Trophoblast cell (in vitro differentiated cells and primary cell): ENCODE measurements at regions not wholly inside any gene's neighbourhood (a gene's known extent, or its start where the extent isn't known, plus 50 kb on each side); places are given as distances from the start of the nearest gene placed in this dataset.

Source experiments
- DNase-seq, 2 donors: peaks; one replicate each; pipeline ENCODE4 v3.0.0-alpha.2; 2016
- H2AFZ ChIP-seq: 2 replicates; pipeline ENCODE4 v1.6.1; 2013; ENCODE audit warnings: low read length, moderate library complexity, mild to moderate bottlenecking; ENCODE audit not compliant: insufficient read depth, poor library complexity
- H2AK5ac ChIP-seq: 2 replicates; pipeline ENCODE4 v1.6.1; 2013; ENCODE audit warnings: mild to moderate bottlenecking, low read length
- H2BK120ac ChIP-seq: 2 replicates; pipeline ENCODE4 v1.6.1; 2013; ENCODE audit warnings: low read length, mild to moderate bottlenecking, moderate library complexity; ENCODE audit not compliant: insufficient read depth, poor library complexity
- H2BK12ac ChIP-seq: 2 replicates; pipeline ENCODE4 v1.6.1; 2013; ENCODE audit warnings: mild to moderate bottlenecking, low read length, moderate library complexity
- H2BK5ac ChIP-seq: 2 replicates; pipeline ENCODE4 v1.6.1; 2013; ENCODE audit warnings: low read length, low read depth, moderate library complexity, mild to moderate bottlenecking; ENCODE audit not compliant: poor library complexity
- H3K14ac ChIP-seq: 2 replicates; pipeline ENCODE4 v1.6.1; 2013; ENCODE audit warnings: mild to moderate bottlenecking, low read length
- H3K18ac ChIP-seq: 2 replicates; pipeline ENCODE4 v1.6.1; 2013; ENCODE audit warnings: mild to moderate bottlenecking, low read length
- H3K23ac ChIP-seq: 2 replicates; pipeline ENCODE4 v1.6.1; 2013; ENCODE audit warnings: low read length
- H3K27ac ChIP-seq: 2 replicates; pipeline ENCODE4 v1.5.1; 2013; ENCODE audit warnings: low read depth, mild to moderate bottlenecking, inconsistent platforms, low read length, moderate library complexity
- H3K27me3 ChIP-seq: 2 replicates; pipeline ENCODE4 v1.6.1; 2013; ENCODE audit warnings: inconsistent platforms, mild to moderate bottlenecking, low read length, moderate library complexity; ENCODE audit not compliant: insufficient read depth
- H3K36me3 ChIP-seq, 2 experiments: 1 replicate in 1 of 2; 2 replicates in 1 of 2; pipeline ENCODE4 v1.6.1; 2013; ENCODE audit warnings: low read length in 2 of 2, mild to moderate bottlenecking in 2 of 2, moderate library complexity in 1 of 2; ENCODE audit not compliant: insufficient read depth in 2 of 2, control insufficient read depth in 1 of 2
- H3K4ac ChIP-seq: 2 replicates; pipeline ENCODE4 v1.6.1; 2013; ENCODE audit warnings: low read depth, mild to moderate bottlenecking, low read length, moderate library complexity
- H3K4me1 ChIP-seq, 2 experiments: 1 replicate in 1 of 2; 2 replicates in 1 of 2; pipeline ENCODE4 v1.6.1; 2013; ENCODE audit warnings: low read length in 2 of 2, mild to moderate bottlenecking in 2 of 2, moderate library complexity in 1 of 2; ENCODE audit not compliant: insufficient read depth in 2 of 2, control insufficient read depth in 1 of 2
- H3K4me2 ChIP-seq: 2 replicates; pipeline ENCODE4 v1.6.1; 2013; ENCODE audit warnings: inconsistent platforms, mild to moderate bottlenecking, low read length, moderate library complexity
- H3K4me3 ChIP-seq: 2 replicates; pipeline ENCODE4 v1.5.1; 2013; ENCODE audit warnings: mild to moderate bottlenecking, low read depth, low read length, inconsistent platforms
- H3K79me1 ChIP-seq: one replicate; pipeline ENCODE4 v1.6.1; 2013; ENCODE audit warnings: low read length
- H3K79me2 ChIP-seq: 2 replicates; pipeline ENCODE4 v1.6.1; 2013; ENCODE audit warnings: low read length, mild to moderate bottlenecking; ENCODE audit not compliant: control insufficient read depth, insufficient read depth, poor library complexity
- H3K9ac ChIP-seq: 2 replicates; pipeline ENCODE4 v1.6.1; 2013; ENCODE audit warnings: mild to moderate bottlenecking, low read length
- H3K9me3 ChIP-seq: 2 replicates; pipeline ENCODE4 v1.6.1; 2013; ENCODE audit warnings: low read depth, mild to moderate bottlenecking, control low read depth, inconsistent platforms, low read length; ENCODE audit not compliant: insufficient read depth
- H4K12ac ChIP-seq: 2 replicates; pipeline ENCODE4 v1.6.1; 2013; ENCODE audit warnings: low read depth, mild to moderate bottlenecking, low read length, moderate library complexity
- H4K8ac ChIP-seq: 2 replicates; pipeline ENCODE4 v1.6.1; 2013; ENCODE audit warnings: low read depth, mild to moderate bottlenecking, low read length, moderate library complexity
- H4K91ac ChIP-seq: one replicate; pipeline ENCODE4 v1.6.1; 2013; ENCODE audit warnings: low read depth, mild to moderate bottlenecking, low read length, moderate library complexity
- WGBS: extraction: QIAGEN DNeasy Blood & Tissue Kit; methylation state at CpG from one replicate; pipeline ENCODE4 v1.1.7; 2013; ENCODE audit warnings: missing lambda C conversion rate; ENCODE audit not compliant: insufficient read length, insufficient coverage; ENCODE audit errors: extremely low coverage; 5-methylcytosine and 5-hydroxymethylcytosine counted together

DNA sequence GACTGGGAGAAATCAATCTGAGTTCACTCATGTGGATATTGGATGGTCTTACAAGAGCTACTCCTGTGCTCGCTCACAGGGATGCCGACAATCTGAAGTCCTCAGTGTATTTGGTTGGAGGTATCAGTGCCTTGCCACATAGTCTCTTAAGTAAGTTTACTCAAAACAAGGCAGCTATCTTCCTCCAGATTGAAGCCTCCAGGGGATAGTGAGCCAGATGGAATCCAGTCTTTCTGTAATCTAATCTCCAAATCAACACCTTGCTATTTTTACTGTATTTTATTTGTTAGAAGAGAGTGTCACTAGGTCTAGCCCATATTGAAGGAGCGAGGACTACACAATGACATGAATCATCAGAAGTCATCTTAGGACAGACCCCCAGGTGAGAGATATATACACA is 456.6 kb upstream of the POT1 start:
- H3K14ac ChIP-seq: no peak overlapping the region
- H3K79me1 ChIP-seq: no peaks in the 10 kb centered on the region
- H2BK120ac ChIP-seq: no peak overlapping the region
- H2AFZ ChIP-seq: no peak overlapping the region
- DNase-seq: peak; percentile 7 to 66
- no peak overlapping the region for H4K12ac ChIP-seq
- WGBS: no CpG with 5 or more reads among the region's 3 CpGs
- H3K27ac ChIP-seq: no peak overlapping the region
- no peak overlapping the region for H3K4ac ChIP-seq
- H3K36me3 ChIP-seq: no peaks in the 10 kb centered on the region
- no peaks in the 10 kb centered on the region for H3K79me2 ChIP-seq
- H3K4me3 ChIP-seq: no peak overlapping the region
- H4K91ac ChIP-seq: no peak overlapping the region
- H3K23ac ChIP-seq: no peak overlapping the region
- H3K4me1 ChIP-seq: no peaks in the 10 kb centered on the region
- no peak overlapping the region for H4K8ac ChIP-seq
- no peak overlapping the region for H3K18ac ChIP-seq
- H2AK5ac ChIP-seq: no peak overlapping the region
- no peak overlapping the region for H2BK12ac ChIP-seq
- no peak overlapping the region for H3K9ac ChIP-seq
- H3K27me3 ChIP-seq: no peaks in the 10 kb centered on the region
- H2BK5ac ChIP-seq: no peak overlapping the region
- no peak overlapping the region for H3K4me2 ChIP-seq
- no peaks in the 10 kb centered on the region for H3K9me3 ChIP-seq

DNA sequence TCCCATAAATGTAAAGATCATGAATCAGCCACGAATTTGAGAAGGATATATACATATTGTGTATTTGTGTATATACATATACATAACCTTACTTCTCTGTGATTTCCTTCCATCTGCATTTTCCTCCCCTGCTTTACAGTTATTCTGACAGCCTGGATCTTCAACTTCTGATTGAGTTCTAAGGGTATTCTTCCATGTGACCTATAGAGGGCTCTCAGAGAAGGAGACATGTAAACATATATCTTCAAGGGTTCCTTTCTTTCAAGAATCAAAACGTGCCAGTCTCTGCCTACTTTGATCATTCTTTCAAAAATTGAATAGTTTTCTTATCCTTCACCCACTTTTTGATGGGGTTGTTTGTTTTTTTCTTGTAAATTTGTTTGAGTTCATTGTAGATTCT is 453.7 kb upstream of the POT1 start:
- Histone ChIP-seq H2BK120ac (no peak overlapping the region), H3K27ac (no peak overlapping the region), H3K18ac (no peak overlapping the region), H4K12ac (no peak overlapping the region), H3K9ac (no peak overlapping the region), H3K79me1 (no peaks in the 10 kb centered on the region), H3K9me3 (no peaks in the 10 kb centered on the region), H3K4me2 (no peak overlapping the region), H3K79me2 (no peaks in the 10 kb centered on the region), H3K23ac (no peak overlapping the region), H3K4me3 (no peak overlapping the region), H2AFZ (no peak overlapping the region), H3K27me3 (no peaks in the 10 kb centered on the region), H4K8ac (no peak overlapping the region), H3K14ac (no peak overlapping the region), H2BK5ac (no peak overlapping the region), H4K91ac (no peak overlapping the region), H2AK5ac (no peak overlapping the region), H3K4me1 (no peaks in the 10 kb centered on the region), H2BK12ac (no peak overlapping the region), H3K36me3 (no peaks in the 10 kb centered on the region), H3K4ac (no peak overlapping the region)
- DNase-seq: peak in 1 of 2 donors; percentile 3
- no CpG with 5 or more reads among the region's 2 CpGs for WGBS

DNA sequence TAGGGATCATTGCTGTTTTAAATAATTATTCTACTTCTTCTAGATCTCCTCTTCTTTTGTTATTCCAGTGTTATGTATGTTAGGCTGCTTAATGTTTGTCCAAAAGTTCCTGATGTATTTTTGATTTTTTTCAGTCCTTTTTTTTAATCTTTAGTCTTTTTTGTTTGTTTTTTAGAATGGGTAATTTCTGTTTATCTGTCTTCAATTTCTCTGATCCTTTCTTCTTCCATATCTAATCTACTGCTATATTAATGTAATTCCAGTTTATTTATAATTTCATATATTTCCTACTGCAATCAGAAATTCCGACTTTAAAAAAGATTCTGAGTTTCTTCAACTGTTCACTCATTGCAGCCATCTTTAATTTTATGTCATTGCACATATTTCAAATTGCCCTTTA is 452.8 kb upstream of the POT1 start:
- no peak overlapping the region for H2BK120ac ChIP-seq
- H3K18ac ChIP-seq: no peak overlapping the region
- H3K36me3 ChIP-seq: no peaks in the 10 kb centered on the region
- H3K79me1 ChIP-seq: no peaks in the 10 kb centered on the region
- no peak overlapping the region for H4K8ac ChIP-seq
- H2AK5ac ChIP-seq: no peak overlapping the region
- H3K4me3 ChIP-seq: no peak overlapping the region
- WGBS: no CpG with 5 or more reads among the region's 1 CpG
- no peak overlapping the region for H3K14ac ChIP-seq
- no peaks in the 10 kb centered on the region for H3K79me2 ChIP-seq
- no peak overlapping the region for H3K9ac ChIP-seq
- H3K9me3 ChIP-seq: no peaks in the 10 kb centered on the region
- DNase-seq: no peak
- no peak overlapping the region for H2BK12ac ChIP-seq
- H4K91ac ChIP-seq: no peak overlapping the region
- H3K23ac ChIP-seq: no peak overlapping the region
- no peaks in the 10 kb centered on the region for H3K4me1 ChIP-seq
- H3K4ac ChIP-seq: no peak overlapping the region
- no peaks in the 10 kb centered on the region for H3K27me3 ChIP-seq
- no peak overlapping the region for H2AFZ ChIP-seq
- H2BK5ac ChIP-seq: no peak overlapping the region
- no peak overlapping the region for H3K27ac ChIP-seq
- no peak overlapping the region for H4K12ac ChIP-seq
- no peak overlapping the region for H3K4me2 ChIP-seq

DNA sequence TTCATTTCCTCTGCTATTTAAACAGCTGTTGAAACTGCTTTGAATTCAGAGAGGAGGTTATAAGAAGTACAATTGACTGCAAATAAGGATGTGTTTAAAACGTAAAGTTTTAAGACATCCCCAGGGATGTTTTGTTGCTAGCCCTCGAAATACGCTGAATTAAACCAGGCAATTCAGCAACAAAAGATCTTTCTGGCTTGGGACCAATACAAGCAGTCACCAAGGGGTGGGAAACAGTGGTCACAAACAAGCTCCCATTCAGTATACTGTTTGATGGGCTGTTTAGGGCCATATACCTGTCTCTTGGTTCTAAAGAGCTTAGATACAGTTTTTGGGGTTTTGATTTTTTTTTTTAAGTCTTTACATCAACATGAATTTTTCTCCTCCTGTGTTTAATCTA is 446.3 kb upstream of the POT1 start:
- H2BK120ac ChIP-seq: no peak overlapping the region
- H4K12ac ChIP-seq: no peak overlapping the region
- WGBS: no CpG with 5 or more reads among the region's 3 CpGs
- no peaks in the 10 kb centered on the region for H3K36me3 ChIP-seq
- no peak overlapping the region for H3K14ac ChIP-seq
- DNase-seq: no peak
- no peak overlapping the region for H3K18ac ChIP-seq
- H3K79me2 ChIP-seq: no peaks in the 10 kb centered on the region
- H4K91ac ChIP-seq: no peak overlapping the region
- no peak overlapping the region for H3K27ac ChIP-seq
- H3K27me3 ChIP-seq: no peaks in the 10 kb centered on the region
- H3K23ac ChIP-seq: no peak overlapping the region
- H3K4ac ChIP-seq: no peak overlapping the region
- no peak overlapping the region for H2BK12ac ChIP-seq
- H2BK5ac ChIP-seq: no peak overlapping the region
- no peak overlapping the region for H4K8ac ChIP-seq
- H3K9ac ChIP-seq: no peak overlapping the region
- H2AK5ac ChIP-seq: no peak overlapping the region
- H3K4me3 ChIP-seq: no peak overlapping the region
- H2AFZ ChIP-seq: no peak overlapping the region
- no peaks in the 10 kb centered on the region for H3K9me3 ChIP-seq
- H3K4me2 ChIP-seq: no peak overlapping the region
- H3K79me1 ChIP-seq: no peaks in the 10 kb centered on the region
- H3K4me1 ChIP-seq: no peaks in the 10 kb centered on the region
